SK-N-SH treated with all-trans-retinoic acid at 6 μM for 48 hours (cell line): ENCODE measurements at regions not wholly inside any gene's neighbourhood (a gene's known extent, or its start where the extent isn't known, plus 50 kb on each side); places are given as distances from the start of the nearest gene placed in this dataset.

Experiments
- ATAC-seq: fragments of 200-7000 bp; cut with Tn5 transposase; 3 replicates; pipeline ENCODE4 v1.9.1; 2020; ENCODE audit warnings: mild to moderate bottlenecking, moderate library complexity
- ARNTL ChIP-seq: fragments of 450-650 bp; formaldehyde crosslinking; IDR thresholded peaks from 2 replicates; pipeline ENCODE4 v1.5.0; 2020; ENCODE audit warnings: low read depth, mild to moderate bottlenecking, moderate library complexity, borderline replicate concordance
- CREB5 ChIP-seq: fragments of 250-450 bp; sonication (Bioruptor Pico); IDR thresholded peaks from 2 replicates; pipeline ENCODE4 v1.5.1; 2020; ENCODE audit warnings: low read depth, mild to moderate bottlenecking, moderate library complexity
- CSDC2 ChIP-seq: fragments of 250-450 bp; sonication (Bioruptor Pico); IDR thresholded peaks from 2 replicates; pipeline ENCODE4 v1.5.0; 2020; ENCODE audit warnings: mild to moderate bottlenecking, moderate library complexity
- CSRNP3 ChIP-seq: fragments of 250-450 bp; sonication (Bioruptor Pico); IDR thresholded peaks from 2 replicates; pipeline ENCODE4 v1.5.1; 2021; ENCODE audit warnings: mild to moderate bottlenecking, moderate library complexity
- ESRRG ChIP-seq: fragments of 250-450 bp; sonication (Bioruptor Pico); IDR thresholded peaks from 2 replicates; pipeline ENCODE4 v1.6.1; 2021; ENCODE audit warnings: mild to moderate bottlenecking
- GLIS3 ChIP-seq: fragments of 250-450 bp; sonication (Bioruptor Pico); IDR thresholded peaks from 2 replicates; pipeline ENCODE4 v1.5.0; 2020; ENCODE audit warnings: mild to moderate bottlenecking, moderate library complexity
- ISL1 ChIP-seq: fragments of 250-450 bp; sonication (Bioruptor Pico); IDR thresholded peaks from 2 replicates; pipeline ENCODE4 v2.1.2; 2022; ENCODE audit warnings: mild to moderate bottlenecking, moderate library complexity
- OSR1 ChIP-seq: fragments of 250-450 bp; sonication (Bioruptor Pico); IDR thresholded peaks from 2 replicates; pipeline ENCODE4 v1.8.0; 2022; ENCODE audit warnings: moderate library complexity, mild to moderate bottlenecking, inconsistent platforms
- PATZ1 ChIP-seq: fragments of 250-450 bp; sonication (Bioruptor Pico); IDR thresholded peaks from 2 replicates; pipeline ENCODE4 v1.8.0; 2020; ENCODE audit warnings: mild to moderate bottlenecking, moderate library complexity, borderline replicate concordance
- POU6F1 ChIP-seq: fragments of 250-450 bp; sonication (Bioruptor Pico); IDR thresholded peaks from 2 replicates; pipeline ENCODE4 v1.8.0; 2021; ENCODE audit warnings: low read depth, mild to moderate bottlenecking, moderate library complexity, borderline replicate concordance
- PPARA ChIP-seq: fragments of 250-450 bp; sonication (Bioruptor Pico); IDR thresholded peaks from 2 replicates; pipeline ENCODE4 v1.5.0; 2020; ENCODE audit warnings: mild to moderate bottlenecking, borderline replicate concordance
- SNAI2 ChIP-seq: fragments of 250-450 bp; sonication (Bioruptor Pico); IDR thresholded peaks from 2 replicates; pipeline ENCODE4 v1.5.0; 2020; ENCODE audit warnings: mild to moderate bottlenecking, moderate library complexity
- TCF4 ChIP-seq: fragments of 250-450 bp; sonication (Bioruptor Pico); IDR thresholded peaks from 2 replicates; pipeline ENCODE4 v1.8.0; 2021; ENCODE audit warnings: mild to moderate bottlenecking, moderate library complexity, borderline replicate concordance
- TOX ChIP-seq: fragments of 250-450 bp; sonication (Bioruptor Pico); IDR thresholded peaks from 2 replicates; pipeline ENCODE4 v1.8.0; 2021; ENCODE audit warnings: mild to moderate bottlenecking, moderate library complexity, borderline replicate concordance
- TSHZ2 ChIP-seq: fragments of 250-450 bp; sonication (Bioruptor Pico); IDR thresholded peaks from 2 replicates; pipeline ENCODE4 v1.5.0; 2020; ENCODE audit warnings: mild to moderate bottlenecking, moderate library complexity
- ZC3H10 ChIP-seq: fragments of 250-450 bp; sonication (Bioruptor Pico); IDR thresholded peaks from 2 replicates; pipeline ENCODE4 v1.5.1; 2021; ENCODE audit warnings: mild to moderate bottlenecking, moderate library complexity
- ZFP3 ChIP-seq: fragments of 250-450 bp; sonication (Bioruptor Pico); IDR thresholded peaks from 2 replicates; pipeline ENCODE4 v1.5.0; 2020; ENCODE audit warnings: mild to moderate bottlenecking, moderate library complexity
- ZFP30 ChIP-seq: fragments of 450-650 bp; formaldehyde crosslinking; IDR thresholded peaks from 2 replicates; pipeline ENCODE4 v1.5.0; 2022; ENCODE audit warnings: mild to moderate bottlenecking, moderate library complexity
- ZNF565 ChIP-seq: fragments of 450-650 bp; formaldehyde crosslinking; conservative IDR thresholded peaks from 2 replicates; pipeline ENCODE4 v1.5.0; 2020; ENCODE audit warnings: low read depth, mild to moderate bottlenecking, moderate library complexity
- ZNF70 ChIP-seq: fragments of 450-650 bp; formaldehyde crosslinking; IDR thresholded peaks from 2 replicates; pipeline ENCODE4 v1.5.0; 2020; ENCODE audit warnings: mild to moderate bottlenecking, moderate library complexity
- ZNF8 ChIP-seq: fragments of 450-650 bp; formaldehyde crosslinking; IDR thresholded peaks from 2 replicates; pipeline ENCODE4 v1.5.0; 2020; ENCODE audit warnings: mild to moderate bottlenecking, moderate library complexity

- ATAC-seq = no peak
- no peak for TF ChIP-seq ESRRG (CRISPR knock-in tag)
- no peak for TF ChIP-seq ZC3H10 (CRISPR knock-in tag)
- TF ChIP-seq GLIS3 = no peak
- no peak for TF ChIP-seq CSRNP3
- no peak for TF ChIP-seq ZNF70
- TF ChIP-seq ZFP30 (CRISPR knock-in tag) = no peak
- TF ChIP-seq CREB5 = no peak
- TF ChIP-seq PPARA (CRISPR knock-in tag) = no peak
- no peak for TF ChIP-seq CSDC2 (CRISPR knock-in tag)
These were observed 314.2 kb downstream of the BLID start for GRCh38 chr11:121801781-121802180.

GRCh38 chr11:121801394-121801748 is 314.6 kb downstream of the BLID start:
- TF ChIP-seq ISL1 (CRISPR knock-in tag) = no peak
- TF ChIP-seq ZNF8 = no peak
- no peak for TF ChIP-seq TSHZ2 (CRISPR knock-in tag)
- no peak for TF ChIP-seq PATZ1 (CRISPR knock-in tag)
- no peak for TF ChIP-seq ZNF565 (CRISPR knock-in tag)
- no peak for TF ChIP-seq SNAI2 (CRISPR knock-in tag)
- TF ChIP-seq GLIS3 = no peak
- no peak for TF ChIP-seq ZNF70
- TF ChIP-seq OSR1 = no peak
- no peak for TF ChIP-seq TOX
- TF ChIP-seq CSDC2 (CRISPR knock-in tag) = no peak
- no peak for TF ChIP-seq TCF4 (CRISPR knock-in tag)
- no peak for TF ChIP-seq CSRNP3
- TF ChIP-seq ARNTL (CRISPR knock-in tag) = no peak
- TF ChIP-seq POU6F1 (CRISPR knock-in tag) = no peak
- no peak for ATAC-seq

GRCh38 chr11:121800731-121801393 is 315.2 kb downstream of the BLID start:
- TF ChIP-seq GLIS3 (no peak), ZNF565 (CRISPR knock-in tag) (no peak), ZNF70 (no peak), CREB5 (no peak), ZFP3 (CRISPR knock-in tag) (no peak), CSRNP3 (no peak)
- no peak for ATAC-seq
